ENCODE measurements at regions not wholly inside any gene's neighbourhood (a gene's known extent, or its start where the extent isn't known, plus 50 kb on each side); places are given as distances from the start of the nearest gene placed in this dataset.

DNA sequence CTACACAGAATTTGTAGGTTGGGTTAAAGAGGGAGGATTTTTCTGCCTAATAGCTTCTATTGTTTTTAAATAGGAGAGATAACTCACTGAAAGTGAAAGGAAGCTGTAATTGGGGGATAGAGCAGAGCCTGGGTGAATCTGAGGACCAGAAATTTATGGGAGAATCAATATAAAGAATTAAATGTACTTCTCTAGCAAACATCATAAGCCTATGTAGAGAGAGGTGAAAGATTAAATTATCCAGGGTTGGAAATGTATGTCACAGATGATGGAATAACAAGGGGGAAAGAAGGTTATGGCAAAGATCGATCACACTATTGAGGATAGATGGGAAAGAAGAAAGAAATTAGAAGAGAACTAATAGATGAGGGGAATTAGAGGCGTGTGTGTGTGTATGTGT is 104.4 kb upstream of the DCAF8L1 start:
- H3K27ac ChIP-seq, result no peak overlapping the region
- 87 to 94% methylated on average over 2 of the region's 2 CpGs for WGBS, 2 donors
- no peaks in the 10 kb centered on the region for H3K9me3 ChIP-seq
- no peak overlapping the region for H3K4me3 ChIP-seq
- no peaks in the 10 kb centered on the region for H3K27me3 ChIP-seq
- TF ChIP-seq, protein P1, sequence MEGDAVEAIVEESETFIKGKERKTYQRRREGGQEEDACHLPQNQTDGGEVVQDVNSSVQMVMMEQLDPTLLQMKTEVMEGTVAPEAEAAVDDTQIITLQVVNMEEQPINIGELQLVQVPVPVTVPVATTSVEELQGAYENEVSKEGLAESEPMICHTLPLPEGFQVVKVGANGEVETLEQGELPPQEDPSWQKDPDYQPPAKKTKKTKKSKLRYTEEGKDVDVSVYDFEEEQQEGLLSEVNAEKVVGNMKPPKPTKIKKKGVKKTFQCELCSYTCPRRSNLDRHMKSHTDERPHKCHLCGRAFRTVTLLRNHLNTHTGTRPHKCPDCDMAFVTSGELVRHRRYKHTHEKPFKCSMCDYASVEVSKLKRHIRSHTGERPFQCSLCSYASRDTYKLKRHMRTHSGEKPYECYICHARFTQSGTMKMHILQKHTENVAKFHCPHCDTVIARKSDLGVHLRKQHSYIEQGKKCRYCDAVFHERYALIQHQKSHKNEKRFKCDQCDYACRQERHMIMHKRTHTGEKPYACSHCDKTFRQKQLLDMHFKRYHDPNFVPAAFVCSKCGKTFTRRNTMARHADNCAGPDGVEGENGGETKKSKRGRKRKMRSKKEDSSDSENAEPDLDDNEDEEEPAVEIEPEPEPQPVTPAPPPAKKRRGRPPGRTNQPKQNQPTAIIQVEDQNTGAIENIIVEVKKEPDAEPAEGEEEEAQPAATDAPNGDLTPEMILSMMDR (IDR thresholded peaks at IDR 0.05), result no peak
- intact Hi-C loops (cut with DNase I), result no loop called here
- no peak for DNase-seq
- no peak for ATAC-seq
- H3K4me1 ChIP-seq, result no peaks in the 10 kb centered on the region
- no peaks in the 10 kb centered on the region for H3K36me3 ChIP-seq

DNA sequence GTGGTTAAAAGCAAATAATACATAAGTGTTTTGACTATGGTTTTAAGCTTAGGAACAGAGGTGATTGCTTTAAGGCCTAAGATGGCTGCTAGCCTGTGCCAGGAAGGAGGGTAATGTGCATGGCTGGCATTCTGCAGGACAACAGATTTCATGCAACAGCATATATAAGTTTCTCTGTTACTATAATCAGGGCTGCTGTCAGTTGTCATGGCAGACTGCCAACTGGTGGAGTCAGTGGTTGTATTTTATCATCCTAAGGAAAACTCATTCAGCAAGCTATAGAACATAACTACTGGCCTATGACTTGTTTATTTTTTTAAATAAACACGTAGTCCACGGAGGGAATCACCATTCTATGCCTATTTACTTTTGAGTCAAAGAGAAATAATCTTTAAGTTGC is 77.7 kb upstream of the DCAF8L1 start:
- WGBS, 2 donors, result 23 to 24% methylated on average over 2 of the region's 2 CpGs
- intact Hi-C loops (cut with DNase I), result no loop called here
- TF ChIP-seq, protein P1 (IDR thresholded peaks at IDR 0.05), result no peak

DNA sequence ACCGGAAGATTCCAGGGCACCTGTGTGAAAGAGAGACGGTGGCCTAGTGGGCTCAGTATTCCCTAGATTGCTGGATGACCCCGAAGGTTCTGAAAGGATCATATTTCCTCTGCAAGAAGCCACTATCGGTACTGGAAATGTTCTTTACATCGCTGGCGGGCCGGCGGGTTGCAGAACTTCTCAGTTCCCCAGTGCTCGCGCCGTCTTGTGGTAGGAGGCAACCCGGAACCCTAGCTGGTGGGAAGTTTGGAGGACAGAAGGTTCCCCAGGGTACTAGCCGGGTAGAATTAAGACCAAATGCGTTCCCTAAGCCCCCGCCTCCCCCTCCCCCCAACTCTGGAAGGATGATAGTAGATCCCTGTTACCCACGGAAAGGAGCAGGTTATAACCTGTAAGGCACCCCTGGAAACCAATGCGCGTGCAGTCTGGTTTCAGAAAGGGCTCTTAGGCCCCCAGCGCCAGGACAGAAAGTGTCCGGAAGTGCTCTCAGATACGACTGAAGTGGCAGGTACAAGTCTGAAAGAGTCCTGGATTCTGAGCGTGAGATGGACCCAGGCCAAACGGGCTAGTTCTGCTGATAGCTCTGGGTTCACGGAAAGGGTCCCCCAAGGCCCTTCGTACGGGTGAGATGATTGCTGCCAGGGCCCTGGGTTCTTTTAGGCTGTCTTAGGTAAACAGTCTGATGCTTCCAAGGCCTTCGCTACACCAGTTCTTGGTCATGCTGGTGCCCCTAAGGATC is 61.7 kb upstream of the DCAF8L1 start:
- no peaks in the 10 kb centered on the region for H3K36me3 ChIP-seq
- ATAC-seq, result no peak
- H3K9me3 ChIP-seq, result peaks cover 0 to 16% (median 0%) of the 10 kb centered on the region in 11 donors
- intact Hi-C loops (cut with DNase I), result no loop called here
- no peak overlapping the region for H3K4me3 ChIP-seq
- 94% methylated on average over 27 of the region's 27 CpGs for WGBS, 2 donors
- TF ChIP-seq, protein P1 (IDR thresholded peaks at IDR 0.05), result no peak
- H3K27ac ChIP-seq, result no peak overlapping the region
- H3K4me1 ChIP-seq, result no peaks in the 10 kb centered on the region
- H3K27me3 ChIP-seq, result no peaks in the 10 kb centered on the region
- no peak for DNase-seq

More for the DNA sequence above, 77.7 kb upstream of the DCAF8L1 start:
- Histone ChIP-seq H3K4me1 (no peaks in the 10 kb centered on the region), H3K4me3 (no peak overlapping the region), H3K27me3 (no peaks in the 10 kb centered on the region), H3K36me3 (no peaks in the 10 kb centered on the region), H3K9me3 (peaks cover 0 to 19% (median 0%) of the 10 kb centered on the region in 11 donors), H3K27ac (no peak overlapping the region)
- no peak for ATAC-seq
- DNase-seq, result no peak

DNA sequence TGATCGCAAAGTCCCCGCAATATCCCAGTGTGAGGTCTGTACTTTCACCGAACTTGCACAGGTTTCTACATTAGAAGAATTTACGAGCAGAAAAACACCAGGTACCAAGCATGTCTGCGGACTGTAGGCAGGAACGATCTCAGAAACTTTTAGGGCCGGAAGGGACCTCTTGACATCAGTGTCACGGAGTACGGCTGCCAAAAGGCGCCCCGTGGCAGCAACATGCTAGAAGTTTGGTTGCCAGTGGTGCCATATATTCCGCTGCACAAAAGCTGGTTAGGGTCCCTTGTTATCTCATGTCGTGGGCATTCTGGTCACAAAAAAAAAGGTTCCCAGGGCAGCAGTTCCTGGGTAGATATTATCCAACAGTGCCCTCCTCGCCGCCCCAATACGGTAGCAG is 61.0 kb upstream of the DCAF8L1 start:
- no peaks in the 10 kb centered on the region for H3K36me3 ChIP-seq
- intact Hi-C loops (cut with DNase I), result no loop called here
- H3K9me3 ChIP-seq, result peaks cover 0 to 21% (median 0%) of the 10 kb centered on the region in 11 donors
- DNase-seq (no peak), ATAC-seq (no peak)
- TF ChIP-seq, protein P1 (IDR thresholded peaks at IDR 0.05), result no peak
- no peaks in the 10 kb centered on the region for H3K4me1 ChIP-seq
- H3K27me3 ChIP-seq, result no peaks in the 10 kb centered on the region
- no peak overlapping the region for H3K4me3 ChIP-seq
- H3K27ac ChIP-seq, result no peak overlapping the region
- 92 to 95% methylated on average over 16 of the region's 16 CpGs for WGBS, 2 donors

Data from heart right ventricle (tissue), 16 donors.